ENCODE measurements at regions not wholly inside any gene's neighbourhood (a gene's known extent, or its start where the extent isn't known, plus 50 kb on each side); places are given as distances from the start of the nearest gene placed in this dataset.

DNA sequence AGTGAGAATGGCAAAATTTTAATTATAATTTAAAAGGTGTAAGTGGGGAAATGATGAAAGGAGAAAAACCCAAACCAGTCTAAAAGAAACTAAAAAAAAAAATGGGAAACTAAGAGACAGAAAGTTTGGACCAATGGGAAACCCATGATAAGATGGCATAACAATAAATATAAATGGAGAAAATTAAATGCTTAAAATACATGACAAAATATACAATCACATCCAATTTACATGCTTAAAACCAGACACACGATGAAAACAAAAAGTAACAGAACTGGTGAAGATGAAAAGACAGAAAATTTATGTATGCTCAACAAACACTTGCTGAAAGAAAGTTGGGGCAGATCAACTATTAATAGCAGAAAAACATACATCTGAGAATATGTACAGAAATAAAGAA, 1471.1 kb downstream of the TBC1D22A start:
- no peak for DNase-seq (ENCODE audit: low read depth)

DNA sequence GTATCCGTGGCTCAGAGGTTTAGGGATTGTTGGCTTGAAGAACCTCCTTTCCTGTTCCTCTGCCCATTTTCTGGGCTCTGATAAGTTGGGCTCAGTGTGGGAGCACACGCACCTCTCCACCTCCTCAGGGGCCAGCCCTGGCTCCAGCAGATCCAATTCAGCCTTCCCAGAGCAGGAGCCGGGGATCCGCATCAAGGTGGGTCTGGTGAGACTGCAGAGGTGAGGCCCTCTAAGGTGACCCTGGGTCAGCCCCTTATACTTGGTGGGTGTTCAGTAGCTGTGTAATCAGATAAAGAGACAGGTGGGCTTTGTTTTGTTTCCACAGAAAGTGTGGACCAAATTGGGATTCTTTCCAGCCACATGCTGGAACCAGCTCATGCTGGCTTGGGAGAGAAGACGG, 1466.0 kb downstream of the TBC1D22A start:
- DNase-seq (ENCODE audit: low read depth) = no peak

DNA sequence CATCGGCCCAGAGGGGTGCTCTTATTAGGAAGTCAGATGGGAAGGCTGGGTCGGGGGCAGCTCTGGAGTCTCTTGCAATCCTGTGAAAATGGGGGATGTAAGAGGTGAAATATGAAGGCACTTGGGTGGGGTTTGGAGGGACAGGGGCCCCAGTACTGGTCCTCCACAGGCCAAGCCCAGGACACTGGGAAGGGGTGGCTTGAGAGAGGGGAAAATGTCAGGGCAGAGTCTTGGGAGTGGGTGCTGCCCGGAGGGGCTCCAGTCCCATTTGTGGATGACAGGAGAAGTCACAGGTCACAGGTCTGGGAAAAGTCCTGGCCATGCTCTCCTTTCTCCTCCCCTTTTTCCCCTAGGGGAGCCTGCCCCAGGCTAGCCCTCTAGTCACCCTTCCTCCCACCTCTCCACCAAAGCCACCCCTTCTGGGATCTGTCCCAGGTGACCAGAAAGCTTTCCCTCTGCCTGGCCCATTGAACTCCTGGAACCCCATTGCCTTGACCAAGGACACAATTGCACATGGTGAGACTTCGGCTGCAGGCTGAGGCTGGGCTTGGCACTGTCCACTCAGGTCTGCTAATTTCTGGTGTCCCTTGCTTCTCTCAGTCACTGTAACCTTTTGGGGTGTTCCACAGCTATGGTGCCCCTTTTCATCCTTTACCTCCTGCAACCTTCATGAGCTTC, 1465.0 kb downstream of the TBC1D22A start:
- DNase-seq (ENCODE audit: low read depth) = no peak

DNA sequence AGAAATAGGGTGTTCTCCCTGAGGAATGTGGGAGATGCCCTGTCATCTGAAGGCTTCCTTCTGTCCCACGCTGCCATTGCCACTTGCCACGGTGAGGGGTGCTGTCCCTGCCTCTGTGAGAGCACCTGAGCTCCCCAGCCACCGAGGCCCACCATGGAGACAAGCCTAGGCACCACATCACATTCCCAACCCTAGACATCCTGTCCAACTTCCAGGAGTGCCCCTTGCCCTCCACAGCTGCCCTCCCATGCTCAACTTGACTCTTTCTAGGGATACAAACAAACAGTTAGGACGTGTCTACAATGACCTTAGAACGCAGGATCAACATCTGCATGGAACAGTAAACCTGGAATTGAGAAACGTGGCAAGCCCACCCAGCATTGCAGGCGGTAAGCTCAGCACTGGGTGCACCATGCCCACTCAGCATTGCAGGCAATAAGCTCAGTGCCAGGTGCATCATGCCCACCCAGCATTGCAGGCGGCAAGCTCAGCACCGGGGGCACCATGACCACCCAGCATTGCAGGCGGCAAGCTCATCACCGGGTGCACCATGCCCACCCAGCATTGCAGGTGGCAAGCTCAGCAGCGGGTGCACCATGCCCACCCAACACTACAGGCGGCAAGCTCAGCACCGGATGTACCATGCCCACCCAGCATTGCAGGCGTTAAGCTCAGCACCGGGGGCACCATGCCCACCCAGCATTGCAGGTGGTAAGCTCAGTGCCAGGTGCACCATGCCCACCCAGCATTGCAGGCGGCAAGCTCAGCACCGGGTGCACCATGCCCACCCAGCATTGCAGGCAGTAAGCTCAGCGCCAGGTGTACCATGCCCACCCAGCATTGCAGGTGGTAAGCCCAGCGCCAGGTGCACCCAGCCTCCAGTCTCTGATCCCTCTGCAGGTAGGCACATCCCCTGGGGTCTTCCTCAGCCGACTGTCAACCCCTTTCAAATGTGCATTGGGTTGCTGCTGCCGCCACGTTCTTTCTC, 1463.9 kb downstream of the TBC1D22A start:
- no peak for DNase-seq (ENCODE audit: low read depth)

GRCh38 chr22:48224332-48224731, 1461.9 kb downstream of the TBC1D22A start:
- no peak for DNase-seq (ENCODE audit: low read depth)

- no peak for DNase-seq (ENCODE audit: low read depth)
Measured at GRCh38 chr22:48223488-48224190, 1461.2 kb downstream of the TBC1D22A start.

DNA sequence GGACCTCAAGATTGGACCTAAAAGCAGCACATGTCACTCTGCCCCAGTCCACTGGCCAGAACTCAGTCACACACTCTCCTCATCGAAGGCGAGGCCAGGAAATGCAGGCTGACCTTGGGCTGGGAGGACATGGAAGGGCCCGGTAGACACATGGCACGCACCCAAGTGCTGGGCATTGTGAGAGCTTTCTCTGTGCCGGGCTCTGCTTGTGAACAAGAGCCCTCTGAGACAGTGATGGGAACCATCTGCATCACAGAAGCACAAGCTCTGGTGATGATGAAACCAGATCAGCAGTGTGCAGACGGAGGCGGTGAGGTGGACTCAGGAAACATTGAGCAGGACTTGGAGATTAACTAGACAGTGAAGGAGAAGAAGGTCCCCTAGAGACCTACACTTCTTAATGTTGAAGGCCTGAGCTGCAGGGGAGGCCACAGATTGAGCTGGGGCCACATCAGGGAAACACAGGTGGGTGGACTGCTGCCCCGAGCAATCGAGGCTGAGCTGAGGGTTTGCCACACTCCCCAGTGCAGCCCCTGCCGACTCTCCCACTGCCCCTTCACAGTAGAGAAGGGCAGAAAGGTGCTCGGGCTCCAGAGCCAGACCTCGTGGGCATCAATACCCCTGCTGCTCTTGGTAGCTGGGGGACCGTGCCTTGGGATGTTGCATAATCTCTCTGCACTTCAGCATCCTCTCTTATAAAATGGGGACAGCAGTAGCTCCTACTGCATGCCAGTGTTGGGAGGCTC, 1460.5 kb downstream of the TBC1D22A start:
- no peak for DNase-seq (ENCODE audit: low read depth)

DNA sequence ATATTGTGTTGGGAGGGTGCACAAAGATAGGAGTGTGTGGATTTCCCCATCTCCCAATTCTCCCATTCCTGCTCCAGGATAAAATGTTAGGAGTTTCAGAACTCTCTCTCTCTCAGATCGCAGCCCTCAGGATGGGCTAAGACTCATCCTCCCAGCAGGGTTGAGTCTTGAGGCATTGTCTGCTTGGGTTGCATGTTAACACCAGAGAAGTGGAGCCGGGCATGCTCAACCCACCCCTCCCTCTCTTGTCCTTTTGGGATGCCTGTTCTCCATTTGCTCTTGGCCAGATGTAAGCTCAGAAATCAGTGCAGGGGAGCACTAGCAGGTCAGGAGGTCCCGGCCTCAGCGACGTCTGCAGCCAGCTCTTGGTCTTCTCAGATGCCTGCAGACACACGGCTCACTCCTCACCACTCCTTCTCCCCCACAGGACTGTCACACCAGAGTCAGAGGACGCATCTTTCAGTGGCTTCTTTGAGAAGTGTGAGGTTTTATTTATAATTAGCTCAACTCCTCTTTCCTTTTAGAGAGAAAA, 1456.5 kb downstream of the TBC1D22A start:
- no peak for DNase-seq (ENCODE audit: low read depth)

DNA sequence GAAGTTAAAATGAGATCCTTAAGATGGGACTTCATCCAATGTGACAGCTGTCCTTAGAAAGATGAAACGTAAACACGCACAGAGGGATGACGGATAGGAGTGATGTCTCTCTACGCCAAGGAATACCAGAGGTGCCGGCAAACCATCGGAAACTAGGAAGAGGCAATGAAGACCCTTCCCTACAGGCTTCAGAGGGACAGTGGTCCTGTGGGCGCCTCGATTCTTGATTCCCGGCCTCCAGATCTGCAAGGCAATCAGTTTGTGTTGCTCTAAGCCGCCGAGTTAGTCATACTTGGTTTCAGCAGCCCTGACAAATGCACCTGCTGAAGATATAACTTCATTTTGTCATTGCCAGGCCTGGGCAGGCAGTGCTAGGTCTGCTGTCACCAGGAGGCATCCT, 1455.1 kb downstream of the TBC1D22A start:
- no peak for DNase-seq (ENCODE audit: low read depth)

DNA sequence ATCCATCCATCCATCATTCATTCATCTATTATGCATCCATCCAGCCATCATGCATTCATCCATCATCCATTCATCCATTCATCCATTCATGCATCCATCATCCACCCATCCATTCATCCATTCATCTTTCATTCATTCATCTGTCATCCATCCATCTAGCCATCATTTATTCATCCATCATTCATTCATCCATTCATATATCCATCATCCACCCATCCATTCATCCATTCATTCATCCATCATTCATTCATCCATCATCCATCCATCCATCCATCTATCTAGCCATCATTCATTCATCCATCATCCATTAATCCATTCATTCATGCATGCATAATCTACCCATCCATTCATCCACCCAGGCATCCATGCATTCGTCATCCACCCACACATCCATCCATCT, 1450.3 kb downstream of the TBC1D22A start:
- DNase-seq (ENCODE audit: low read depth) = no peak

DNA sequence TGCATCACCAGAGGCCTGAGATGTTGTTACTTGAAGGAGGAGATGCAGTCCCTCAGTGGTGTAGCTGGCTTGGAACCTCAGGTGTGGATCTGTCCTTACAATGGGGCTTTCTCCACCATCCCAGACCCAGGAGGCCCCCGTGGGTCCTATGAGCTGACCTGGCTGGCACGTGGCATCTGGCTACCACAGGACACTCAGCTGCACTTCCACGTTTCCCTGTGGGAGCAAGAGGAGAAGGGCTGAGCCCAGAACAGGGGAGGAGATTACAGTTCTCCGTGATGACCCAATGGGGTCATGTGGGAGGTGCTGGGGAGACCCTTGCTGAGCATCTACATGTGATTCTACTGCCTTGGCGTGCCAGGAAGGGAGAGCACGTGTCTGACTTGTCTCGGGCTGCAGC, 1448.4 kb downstream of the TBC1D22A start:
- DNase-seq (ENCODE audit: low read depth) = no peak

- no peak for DNase-seq (ENCODE audit: low read depth)
Measured at GRCh38 chr22:48210198-48210580, 1447.7 kb downstream of the TBC1D22A start.

GRCh38 chr22:48209473-48210197, 1447.2 kb downstream of the TBC1D22A start:
- DNase-seq (ENCODE audit: low read depth) = no peak

- DNase-seq (ENCODE audit: low read depth) = no peak
Measured at GRCh38 chr22:48208894-48209293, 1446.4 kb downstream of the TBC1D22A start.

DNA sequence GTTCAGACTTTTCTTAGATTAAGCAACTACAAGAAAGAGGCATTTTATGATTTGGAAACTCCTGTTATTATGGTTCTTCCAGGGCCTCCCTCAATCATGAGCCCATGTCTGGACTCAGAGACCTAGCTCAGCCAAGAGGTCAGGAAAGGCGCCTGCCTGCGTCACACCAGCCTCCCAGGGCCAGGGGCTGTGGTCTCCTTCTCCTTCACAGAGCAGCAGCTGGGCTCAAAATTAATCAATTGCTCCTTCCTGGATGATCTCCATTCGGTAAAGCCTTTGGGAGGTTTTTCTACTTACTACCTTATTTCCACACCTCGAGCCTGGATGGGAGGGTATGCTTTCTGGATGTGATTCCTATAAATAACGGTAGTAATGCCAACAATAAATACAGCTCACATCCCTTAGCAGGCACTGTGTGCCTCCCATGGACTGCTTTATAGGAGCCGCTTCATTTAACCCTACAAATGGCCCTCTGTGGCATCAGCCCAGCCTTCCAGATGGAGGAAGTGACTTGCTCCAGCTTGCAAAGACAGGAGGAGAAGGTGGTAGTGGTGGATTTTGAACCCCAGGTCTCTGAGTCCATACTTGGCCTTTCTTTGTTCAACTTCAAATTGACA, 1445.6 kb downstream of the TBC1D22A start:
- no peak for DNase-seq (ENCODE audit: low read depth)

- no peak for DNase-seq (ENCODE audit: low read depth)
Measured at GRCh38 chr22:48205790-48206189, 1443.3 kb downstream of the TBC1D22A start.

- no peak for DNase-seq (ENCODE audit: low read depth)
Measured at GRCh38 chr22:48205161-48205560, 1442.7 kb downstream of the TBC1D22A start.

DNA sequence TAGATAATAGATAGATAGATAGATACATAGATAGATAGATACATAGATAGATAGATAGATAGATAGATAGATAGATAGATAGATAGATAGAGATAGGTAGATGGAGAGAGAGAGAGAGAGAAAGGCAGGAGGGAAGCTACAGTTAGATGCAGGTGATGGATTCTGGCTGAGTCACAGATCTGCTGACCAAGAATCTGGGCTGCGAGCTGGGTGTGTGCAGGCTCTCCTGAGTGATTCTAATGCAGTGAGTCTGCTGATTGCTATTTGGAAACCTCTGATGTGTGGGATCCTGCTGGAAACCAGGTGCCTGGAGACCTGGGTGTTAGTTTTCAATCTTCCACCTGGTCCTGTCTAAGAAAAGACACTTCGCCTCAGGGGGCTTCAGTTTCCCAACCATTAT, 1441.8 kb downstream of the TBC1D22A start:
- DNase-seq (ENCODE audit: low read depth) = no peak

- DNase-seq (ENCODE audit: low read depth) = no peak
Measured at GRCh38 chr22:48199667-48200066, 1437.2 kb downstream of the TBC1D22A start.
